HG03064 (cell line): ENCODE measurements at regions not wholly inside any gene's neighbourhood (a gene's known extent, or its start where the extent isn't known, plus 50 kb on each side); places are given as distances from the start of the nearest gene placed in this dataset.

Source experiments
- ATAC-seq: cut with Tn5 transposase; IDR thresholded peaks from one replicate; pipeline ENCODE4 v1.9.1; 2021; ENCODE audit warnings: low read depth; ENCODE audit not compliant: unreplicated experiment

GRCh38 chr4:95985791-95986550 lies 146.1 kb downstream of the PDHA2 start:
- no peak for ATAC-seq

GRCh38 chr4:95987851-95988250 lies 148.0 kb downstream of the PDHA2 start:
- no peak for ATAC-seq

DNA sequence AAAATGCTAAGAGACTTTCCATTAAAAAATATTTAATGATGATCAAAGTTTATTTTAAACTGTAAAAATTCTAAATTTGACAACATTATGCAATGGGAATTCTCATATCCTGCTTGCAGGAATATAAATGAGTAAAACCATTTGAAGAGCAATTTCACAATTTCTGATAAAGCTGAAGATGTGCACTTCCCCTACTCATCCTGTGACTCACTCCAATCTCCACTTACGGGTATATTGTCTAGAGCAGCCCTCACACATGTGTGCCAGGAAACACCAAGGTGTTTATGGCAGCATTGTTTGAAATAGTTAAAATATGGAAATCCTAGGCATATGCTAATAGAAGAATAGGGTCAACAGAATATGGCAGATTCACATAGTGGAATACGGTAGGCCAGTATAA lies 158.4 kb downstream of the PDHA2 start:
- ATAC-seq, result no peak

GRCh38 chr4:96003951-96004740 lies 164.3 kb downstream of the PDHA2 start:
- no peak for ATAC-seq

DNA sequence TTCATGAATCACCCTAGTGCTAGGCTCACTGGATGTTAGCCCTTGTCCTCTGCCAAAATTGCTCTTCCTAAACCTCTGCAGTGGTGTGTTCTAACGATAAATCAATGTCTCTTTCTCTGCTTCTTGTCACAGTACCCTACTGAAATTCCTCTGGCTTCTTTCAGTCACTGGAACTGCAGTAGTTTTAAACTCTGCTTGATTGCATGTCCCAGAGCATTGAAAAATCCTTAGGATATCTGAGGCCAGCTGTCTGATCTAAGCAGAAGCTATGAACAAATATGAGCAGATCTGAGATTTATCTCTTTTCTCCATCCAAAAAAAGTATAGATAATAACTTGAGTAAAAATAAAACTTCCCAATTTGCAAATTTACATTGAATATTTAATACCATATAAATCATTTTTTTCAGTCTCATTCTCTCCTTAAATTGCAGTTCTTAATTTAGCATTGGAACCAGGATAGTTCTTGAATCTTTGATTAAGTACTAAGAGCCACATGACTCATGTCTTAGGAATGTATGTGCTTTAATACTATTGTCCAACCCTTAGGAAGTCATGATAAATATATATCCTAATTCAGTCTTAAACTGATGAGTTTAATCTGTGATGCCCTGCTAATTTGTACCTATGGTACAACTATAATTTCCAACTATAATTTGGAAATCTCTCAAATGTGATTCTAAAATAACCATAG lies 169.7 kb downstream of the PDHA2 start:
- ATAC-seq, result no peak

- no peak for ATAC-seq
These were observed 172.8 kb downstream of the PDHA2 start for GRCh38 chr4:96012687-96013086.

GRCh38 chr4:96016634-96017299 lies 176.9 kb downstream of the PDHA2 start:
- no peak for ATAC-seq

GRCh38 chr4:96025011-96025410 lies 185.1 kb downstream of the PDHA2 start:
- ATAC-seq, result no peak

DNA sequence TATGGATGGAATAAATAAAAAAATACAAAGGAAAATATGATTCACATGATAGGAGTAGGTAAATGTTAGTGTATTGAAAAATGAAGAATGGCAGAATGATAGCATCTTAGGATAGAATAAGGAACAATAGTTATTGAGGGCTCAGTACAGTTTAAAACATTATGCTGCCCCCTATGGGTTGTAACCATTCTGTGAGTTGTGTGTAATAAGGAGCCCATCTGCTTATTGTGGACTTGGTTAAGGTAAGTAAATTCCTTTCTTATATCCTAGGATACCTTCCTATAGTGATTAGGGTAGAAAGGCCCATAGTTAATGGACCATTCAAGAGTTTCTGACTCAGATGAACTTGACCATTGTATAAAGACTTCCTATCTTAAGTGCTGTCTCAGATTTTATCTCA lies 195.8 kb downstream of the PDHA2 start:
- no peak for ATAC-seq

DNA sequence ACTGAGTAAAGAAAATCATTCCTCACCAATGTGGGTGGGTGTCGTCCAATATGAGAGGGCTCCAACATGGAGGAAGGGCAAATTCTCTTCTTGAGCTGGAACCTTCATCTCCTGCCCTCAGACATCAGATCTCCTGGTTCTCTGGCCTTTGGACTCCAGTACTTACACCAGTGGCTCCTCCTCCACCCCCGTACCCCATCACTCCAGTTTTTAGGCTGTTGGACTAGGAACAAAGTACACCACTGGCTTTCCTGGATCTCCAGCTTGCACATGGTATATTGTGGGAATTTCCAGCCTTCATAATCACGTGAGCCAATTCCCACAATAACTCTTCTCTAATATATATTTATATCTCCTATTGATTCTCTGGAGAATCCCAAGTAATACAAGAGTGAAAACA lies 196.9 kb downstream of the PDHA2 start:
- ATAC-seq, result no peak

DNA sequence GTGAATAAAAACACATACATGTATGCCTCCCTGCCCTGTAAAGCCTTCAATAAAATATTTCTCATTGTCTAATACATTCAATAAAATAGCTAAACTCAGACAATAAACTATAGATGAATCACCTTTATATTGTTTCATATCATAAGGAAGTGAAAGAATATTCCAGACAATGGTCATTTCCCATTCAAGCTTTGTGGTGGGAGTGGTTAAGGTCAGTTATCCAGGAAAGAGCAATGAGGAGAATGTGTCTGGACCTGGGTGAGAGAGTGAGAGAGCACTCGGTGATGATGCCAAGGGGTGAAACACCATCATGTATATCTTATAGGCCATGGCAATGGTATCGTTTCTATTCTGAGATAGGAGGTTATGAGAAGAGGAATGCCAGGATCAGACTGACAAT lies 197.8 kb downstream of the PDHA2 start:
- ATAC-seq, result no peak

DNA sequence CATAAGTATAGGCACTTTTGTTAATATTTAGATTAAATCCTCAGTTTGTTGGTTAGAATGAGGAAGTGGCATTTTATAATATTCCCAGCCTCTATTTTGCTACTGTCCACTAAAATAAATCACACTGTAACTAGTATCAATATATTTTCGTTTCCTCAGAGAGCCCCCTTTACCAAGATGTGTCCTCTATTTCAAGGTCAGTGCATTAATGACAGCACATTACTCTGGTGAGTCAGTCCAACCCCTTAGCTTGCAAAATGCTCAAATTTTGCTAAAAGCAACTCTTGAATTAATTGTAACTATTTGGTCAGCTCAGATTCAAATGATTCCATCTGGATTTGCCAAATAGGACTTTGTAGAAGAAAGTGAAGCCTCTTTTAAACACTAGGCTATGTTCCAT lies 199.3 kb downstream of the PDHA2 start:
- no peak for ATAC-seq

DNA sequence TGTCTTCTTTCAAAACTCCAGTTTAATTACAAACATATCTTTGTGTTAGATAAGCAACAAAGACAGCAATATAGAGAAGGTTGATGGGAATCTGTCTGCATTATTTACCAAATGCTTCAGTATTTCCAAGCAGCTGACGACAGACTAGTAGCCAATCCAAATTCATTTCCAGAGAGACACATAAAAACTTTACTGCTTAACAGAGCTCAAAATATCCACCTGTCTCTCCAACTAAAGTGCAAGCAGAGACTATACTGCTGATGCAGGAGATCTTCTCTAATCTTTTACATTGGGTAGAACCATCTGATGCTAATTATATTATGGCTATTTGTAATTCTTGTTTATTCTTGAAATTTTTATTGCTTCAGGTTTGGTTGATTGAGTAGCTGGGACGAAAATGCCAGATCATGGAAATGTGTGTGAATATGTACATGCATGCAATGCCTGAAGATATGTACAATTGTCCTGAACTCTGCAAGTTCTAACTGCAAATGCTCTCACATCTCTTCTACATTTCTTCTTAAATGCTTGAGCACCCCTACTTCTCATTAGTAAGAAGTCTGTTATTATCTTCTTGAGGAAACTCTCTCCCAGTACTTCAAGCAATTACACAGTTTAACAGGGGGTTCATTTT lies 200.0 kb downstream of the PDHA2 start:
- no peak for ATAC-seq

GRCh38 chr4:96044971-96045370 lies 205.1 kb downstream of the PDHA2 start:
- ATAC-seq, result no peak

DNA sequence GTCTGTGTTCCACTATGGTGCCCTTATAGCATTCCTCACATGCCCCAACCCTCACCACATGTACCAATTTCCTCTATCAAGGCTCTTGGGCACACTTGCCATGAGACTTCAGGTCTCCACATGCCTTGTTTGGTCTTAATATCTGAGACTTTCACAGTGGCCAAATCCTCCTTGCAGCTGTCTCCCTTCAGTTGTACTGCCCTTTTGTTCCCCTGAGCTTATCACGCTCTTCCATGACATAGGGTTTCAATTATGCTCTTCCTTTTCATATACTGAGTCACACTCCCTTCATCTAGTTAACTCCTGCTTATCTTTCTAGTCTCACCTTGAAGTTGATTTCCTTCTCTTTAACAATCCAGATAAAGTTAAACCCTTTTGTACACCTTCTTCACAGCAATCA lies 212.9 kb downstream of the PDHA2 start:
- ATAC-seq, result no peak

DNA sequence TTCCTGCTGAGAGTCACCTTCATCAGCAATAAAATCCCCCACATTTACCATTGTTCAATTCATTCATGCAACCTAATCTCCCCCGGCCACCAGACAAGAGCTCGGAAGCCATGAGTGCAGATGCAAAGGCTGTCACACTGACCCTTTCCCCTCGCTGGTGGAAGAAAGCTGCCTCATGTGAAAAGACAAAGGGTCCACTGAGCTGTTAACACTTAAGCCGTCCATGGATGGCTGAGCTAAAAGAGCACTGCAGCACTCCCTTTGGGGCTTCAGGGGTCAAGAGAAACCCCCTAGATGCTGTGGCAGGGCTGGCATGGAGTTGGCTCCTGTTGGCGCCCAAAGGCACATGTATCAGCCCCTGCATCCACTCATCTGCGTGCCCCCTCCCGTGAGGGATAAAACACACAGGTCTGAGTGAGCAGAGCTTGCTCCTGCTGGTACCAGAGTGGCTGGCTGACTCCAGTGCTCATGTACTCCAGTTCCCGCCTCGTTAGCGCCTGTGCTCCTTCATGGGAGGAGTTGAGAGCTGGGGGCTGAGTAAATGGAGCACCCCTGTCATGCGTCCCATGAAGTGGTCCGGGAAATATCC lies 216.5 kb downstream of the PDHA2 start:
- ATAC-seq, result no peak

- ATAC-seq, result no peak
These were observed 223.7 kb downstream of the PDHA2 start for GRCh38 chr4:96063639-96064038.

GRCh38 chr4:96073461-96073860 lies 233.6 kb downstream of the PDHA2 start:
- ATAC-seq, result no peak

DNA sequence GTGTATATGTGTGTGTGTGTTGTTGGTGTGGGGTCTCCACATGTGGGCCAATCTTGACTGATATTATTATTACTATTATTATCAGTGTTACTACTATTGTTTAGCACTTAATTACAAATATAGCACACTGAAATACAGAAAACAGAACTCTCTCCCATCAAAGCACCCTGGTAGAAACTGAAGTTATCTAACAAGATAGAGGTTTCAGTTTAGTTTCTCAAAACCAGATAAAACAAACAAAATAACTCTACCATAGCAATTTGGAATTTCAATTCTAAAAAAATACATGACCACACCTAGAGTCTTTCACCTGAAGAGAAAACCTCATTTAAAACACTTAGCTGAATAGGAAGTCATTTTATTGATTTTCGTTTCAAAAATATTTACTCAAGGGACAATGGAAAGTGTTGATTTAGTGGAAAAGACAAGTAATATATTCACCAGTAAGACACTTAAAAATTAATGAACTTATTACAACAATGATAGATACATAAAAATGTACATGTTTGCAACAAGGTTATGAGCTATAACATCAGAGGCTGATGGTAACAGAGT lies 252.3 kb downstream of the PDHA2 start:
- no peak for ATAC-seq

GRCh38 chr4:96093057-96093456 lies 253.2 kb downstream of the PDHA2 start:
- ATAC-seq, result no peak
